CD14-positive monocyte (primary cell): ENCODE measurements at regions not wholly inside any gene's neighbourhood (a gene's known extent, or its start where the extent isn't known, plus 50 kb on each side); places are given as distances from the start of the nearest gene placed in this dataset.

Experiments used
- DNase-seq, 3 donors: peaks; one replicate each; pipeline ENCODE4 v3.0.0-alpha.2; 2011 to 2022
- H2AFZ ChIP-seq: 2 replicates; pipeline ENCODE4 v1.6.0; 2012; ENCODE audit warnings: mild to moderate bottlenecking, low read depth, low read length, inconsistent platforms; ENCODE audit not compliant: insufficient read depth, poor library complexity, severe bottlenecking
- H3K27ac ChIP-seq, 2 donors: 1 replicate in 1 of 2; 2 replicates in 1 of 2; pipeline ENCODE4 v1.5.1; 2012 to 2013; ENCODE audit warnings: low read length in 2 of 2, control low read depth in 1 of 2, inconsistent platforms in 1 of 2, low read depth in 1 of 2, mild to moderate bottlenecking in 1 of 2
- H3K27me3 ChIP-seq, 2 donors: one replicate each; pipeline versions ENCODE4 v1.6.0 to v1.6.1; 2011 to 2013; ENCODE audit warnings: low read length in 2 of 2; ENCODE audit not compliant: control insufficient read depth in 2 of 2, insufficient read depth in 2 of 2
- H3K36me3 ChIP-seq, 2 donors: replicated peaks in 1 of 2; 1 replicate in 1 of 2; 2 replicates in 1 of 2; pipeline versions ENCODE4 v1.5.1 to v1.6.1; 2012 to 2013; ENCODE audit warnings: low read length in 2 of 2, control low read depth in 1 of 2, inconsistent platforms in 1 of 2, mild to moderate bottlenecking in 1 of 2; ENCODE audit not compliant: insufficient read depth in 2 of 2, control insufficient read depth in 1 of 2
- H3K4me1 ChIP-seq, 2 donors: 1 replicate in 1 of 2; 2 replicates in 1 of 2; pipeline versions ENCODE4 v1.5.1 to v1.6.1; 2012 to 2013; ENCODE audit warnings: low read length in 2 of 2, control low read depth in 1 of 2, inconsistent platforms in 1 of 2, mild to moderate bottlenecking in 1 of 2, moderate library complexity in 1 of 2; ENCODE audit not compliant: insufficient read depth in 2 of 2, control insufficient read depth in 1 of 2
- H3K4me2 ChIP-seq: replicated peaks from 2 replicates; pipeline ENCODE3; 2012; ENCODE audit warnings: low read length, moderate library complexity, mild to moderate bottlenecking; ENCODE audit not compliant: poor library complexity, severe bottlenecking; ENCODE audit errors: extremely low read depth
- H3K4me3 ChIP-seq, 3 experiments: fragments of 200-600 bp in 1 of 3; sonication (generic) in 1 of 3; replicated peaks in 1 of 3; 1 replicate in 2 of 3; 2 replicates in 1 of 3; pipeline ENCODE4 v1.5.1; 2011 to 2013; ENCODE audit warnings: low read length in 3 of 3, mild to moderate bottlenecking in 3 of 3, control low read depth in 2 of 3, low read depth in 2 of 3, inconsistent platforms in 1 of 3, moderate library complexity in 1 of 3
- H3K79me2 ChIP-seq: 2 replicates; pipeline ENCODE4 v1.6.0; 2012; ENCODE audit warnings: mild to moderate bottlenecking, control low read depth, inconsistent platforms, low read length, moderate library complexity; ENCODE audit not compliant: insufficient read depth
- H3K9ac ChIP-seq: 2 replicates; pipeline ENCODE4 v1.6.0; 2017; ENCODE audit warnings: low read length, mild to moderate bottlenecking; ENCODE audit not compliant: insufficient read depth, poor library complexity, severe bottlenecking
- H3K9me3 ChIP-seq, 2 donors: replicated peaks in 1 of 2; 1 replicate in 1 of 2; 2 replicates in 1 of 2; pipeline versions ENCODE4 v1.5.1 to v1.6.1; 2012 to 2013; ENCODE audit warnings: low read length in 2 of 2, control low read depth in 1 of 2; ENCODE audit not compliant: control insufficient read depth in 1 of 2, insufficient read depth in 1 of 2
- H4K20me1 ChIP-seq: 2 replicates; pipeline ENCODE4 v1.6.0; 2012; ENCODE audit warnings: mild to moderate bottlenecking, low read length, control low read depth, moderate library complexity; ENCODE audit not compliant: insufficient read depth
- H3K27ac Mint-ChIP-seq, 7 donors: one replicate each; pipeline ENCODE4 v1.8.0; 2020; ENCODE audit warnings: mild to moderate bottlenecking in 7 of 7, mixed read lengths in 7 of 7, moderate library complexity in 6 of 7, inconsistent platforms in 2 of 7
- H3K27me3 Mint-ChIP-seq, 3 donors: one replicate each; pipeline ENCODE4 v1.8.0; 2021 to 2022; ENCODE audit warnings: low read depth in 3 of 3, mild to moderate bottlenecking in 3 of 3, mixed read lengths in 3 of 3, moderate library complexity in 3 of 3, inconsistent platforms in 1 of 3
- H3K36me3 Mint-ChIP-seq, 2 donors: one replicate each; pipeline ENCODE4 v1.8.0; 2020; ENCODE audit warnings: mixed read lengths in 2 of 2, inconsistent platforms in 1 of 2, mild to moderate bottlenecking in 1 of 2
- H3K4me1 Mint-ChIP-seq: one replicate; pipeline ENCODE4 v1.8.0; 2020; ENCODE audit warnings: mild to moderate bottlenecking, mixed read lengths
- H3K4me3 Mint-ChIP-seq, 2 donors: one replicate each; pipeline ENCODE4 v1.8.0; 2020; ENCODE audit warnings: mild to moderate bottlenecking in 2 of 2, mixed read lengths in 2 of 2, moderate library complexity in 1 of 2
- H3K9me3 Mint-ChIP-seq, 7 donors: one replicate each; pipeline ENCODE4 v1.8.0; 2020 to 2022; ENCODE audit warnings: mixed read lengths in 7 of 7, mild to moderate bottlenecking in 6 of 7, moderate library complexity in 6 of 7, inconsistent platforms in 2 of 7
- WGBS: methylation state at CpG from one replicate; pipeline ENCODE4 v1.1.5; 2013; ENCODE audit warnings: missing lambda C conversion rate; ENCODE audit not compliant: insufficient coverage; 5-methylcytosine and 5-hydroxymethylcytosine counted together
- intact Hi-C, 2 donors: fragments of 100-400 bp; cut with micrococcal nuclease; formaldehyde crosslinking; loops; one replicate each; pipeline versions ENCODE4 v1.15.0 to v1.15.1; 2023
- TF ChIP-seq, protein P1 (sequence below): fragments of 200-600 bp; IDR thresholded peaks from one replicate; pipeline ENCODE4 v1.8.0; 2022; ENCODE audit warnings: antibody characterized with exemption, mild to moderate bottlenecking

DNA sequence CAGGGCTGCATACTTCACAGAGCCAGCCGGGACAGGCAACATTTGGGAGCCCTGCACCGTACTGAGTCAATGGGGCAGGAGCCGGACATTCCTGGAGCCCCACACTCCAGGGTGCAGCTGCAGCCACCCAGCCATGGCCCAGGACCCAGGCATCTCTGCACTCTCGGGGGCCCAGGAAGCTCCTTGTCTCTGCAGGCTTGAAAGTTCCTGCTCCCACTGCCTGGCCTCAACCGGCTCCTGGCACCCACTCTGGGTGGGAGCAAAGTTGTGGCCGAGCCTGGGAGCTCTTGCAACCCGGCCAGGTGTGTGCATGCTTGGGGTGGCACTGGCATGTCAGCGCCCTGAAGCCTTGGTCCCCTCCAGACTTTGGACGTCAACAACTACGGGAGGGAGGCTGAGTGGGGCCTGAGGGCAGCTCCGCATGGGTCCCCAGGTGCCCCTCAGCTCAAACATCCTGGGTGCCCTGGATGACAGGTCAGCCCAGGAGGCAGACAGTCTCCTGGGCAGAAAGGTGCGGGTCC, 833.5 kb upstream of the CADM2 start:
- Mint-ChIP-seq H3K27ac (no peak overlapping the region), H3K27me3 (no peaks in the 10 kb centered on the region), H3K4me3 (no peak overlapping the region), H3K4me1 (no peaks in the 10 kb centered on the region), H3K9me3 (peaks cover 0 to 13% (median 4%) of the 10 kb centered on the region in 7 donors), H3K36me3 (no peaks in the 10 kb centered on the region)
- DNase-seq, result no peak
- H4K20me1 ChIP-seq, result no peaks in the 10 kb centered on the region
- no peak overlapping the region for H3K9ac ChIP-seq
- intact Hi-C loops, result no loop called here
- TF ChIP-seq, protein P1, sequence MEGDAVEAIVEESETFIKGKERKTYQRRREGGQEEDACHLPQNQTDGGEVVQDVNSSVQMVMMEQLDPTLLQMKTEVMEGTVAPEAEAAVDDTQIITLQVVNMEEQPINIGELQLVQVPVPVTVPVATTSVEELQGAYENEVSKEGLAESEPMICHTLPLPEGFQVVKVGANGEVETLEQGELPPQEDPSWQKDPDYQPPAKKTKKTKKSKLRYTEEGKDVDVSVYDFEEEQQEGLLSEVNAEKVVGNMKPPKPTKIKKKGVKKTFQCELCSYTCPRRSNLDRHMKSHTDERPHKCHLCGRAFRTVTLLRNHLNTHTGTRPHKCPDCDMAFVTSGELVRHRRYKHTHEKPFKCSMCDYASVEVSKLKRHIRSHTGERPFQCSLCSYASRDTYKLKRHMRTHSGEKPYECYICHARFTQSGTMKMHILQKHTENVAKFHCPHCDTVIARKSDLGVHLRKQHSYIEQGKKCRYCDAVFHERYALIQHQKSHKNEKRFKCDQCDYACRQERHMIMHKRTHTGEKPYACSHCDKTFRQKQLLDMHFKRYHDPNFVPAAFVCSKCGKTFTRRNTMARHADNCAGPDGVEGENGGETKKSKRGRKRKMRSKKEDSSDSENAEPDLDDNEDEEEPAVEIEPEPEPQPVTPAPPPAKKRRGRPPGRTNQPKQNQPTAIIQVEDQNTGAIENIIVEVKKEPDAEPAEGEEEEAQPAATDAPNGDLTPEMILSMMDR, result no peak
- H3K36me3 ChIP-seq, result no peaks in the 10 kb centered on the region
- no peak overlapping the region for H3K4me3 ChIP-seq
- H3K79me2 ChIP-seq, result no peaks in the 10 kb centered on the region
- H3K27ac ChIP-seq, result no peak overlapping the region
- 91% methylated on average over 12 of the region's 12 CpGs for WGBS
- H2AFZ ChIP-seq, result no peak overlapping the region
- no peaks in the 10 kb centered on the region for H3K4me1 ChIP-seq
- H3K4me2 ChIP-seq, result no peak overlapping the region
- H3K27me3 ChIP-seq, result no peaks in the 10 kb centered on the region
- peaks cover 22 to 23% of the 10 kb centered on the region in 2 donors for H3K9me3 ChIP-seq

DNA sequence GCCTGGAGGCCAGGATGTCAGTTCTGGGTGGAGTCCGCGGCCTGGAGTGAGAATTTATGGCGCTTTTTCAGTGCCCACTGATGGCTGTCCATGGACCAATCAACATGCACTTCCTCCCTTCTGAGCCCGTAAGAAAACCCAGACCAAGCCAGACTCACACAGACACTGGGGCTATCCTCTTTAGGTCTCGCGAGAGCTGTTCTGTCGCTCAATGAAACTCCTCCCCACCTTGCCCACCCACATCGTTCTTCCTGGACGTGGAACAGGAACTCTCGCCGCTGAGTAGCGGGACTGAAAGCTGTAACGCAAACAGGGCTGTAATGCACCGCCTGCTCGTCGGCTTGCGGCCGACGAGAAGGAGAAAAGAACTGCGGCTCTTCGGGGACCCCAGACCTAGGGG, 833.0 kb upstream of the CADM2 start:
- Mint-ChIP-seq H3K9me3 (peaks cover 0 to 13% (median 4%) of the 10 kb centered on the region in 7 donors), H3K36me3 (no peaks in the 10 kb centered on the region), H3K4me3 (no peak overlapping the region), H3K27ac (no peak overlapping the region), H3K4me1 (no peaks in the 10 kb centered on the region), H3K27me3 (no peaks in the 10 kb centered on the region)
- Histone ChIP-seq H3K4me2 (no peak overlapping the region), H4K20me1 (no peaks in the 10 kb centered on the region), H3K27ac (no peak overlapping the region), H3K9ac (no peak overlapping the region), H2AFZ (no peak overlapping the region), H3K79me2 (no peaks in the 10 kb centered on the region), H3K4me1 (no peaks in the 10 kb centered on the region), H3K27me3 (no peaks in the 10 kb centered on the region), H3K36me3 (no peaks in the 10 kb centered on the region), H3K9me3 (peaks cover 22 to 23% of the 10 kb centered on the region in 2 donors), H3K4me3 (no peak overlapping the region)
- TF ChIP-seq, protein P1, result no peak
- intact Hi-C loops, result no loop called here
- 97% methylated on average over 21 of the region's 21 CpGs for WGBS
- DNase-seq, result no peak
